Ovary (tissue), 7 donors: ENCODE measurements at regions not wholly inside any gene's neighbourhood (a gene's known extent, or its start where the extent isn't known, plus 50 kb on each side); places are given as distances from the start of the nearest gene placed in this dataset.

Experiments
- DNase-seq, 5 donors: peaks; one replicate each; pipeline ENCODE4 v3.0.0-alpha.2; 2019 to 2020
- H3K27ac ChIP-seq, 2 donors: fragments of 200-600 bp; one replicate each; pipeline versions ENCODE4 v1.5.1 to v1.8.0; 2019 to 2022
- H3K27me3 ChIP-seq: fragments of 200-600 bp; one replicate; pipeline ENCODE4 v1.8.0; 2022
- H3K36me3 ChIP-seq: fragments of 200-600 bp; sonication (generic); one replicate; pipeline ENCODE4 v1.5.1; 2019
- H3K4me1 ChIP-seq: one replicate; pipeline ENCODE4 v1.8.1; 2013; ENCODE audit warnings: mild to moderate bottlenecking, moderate library complexity; ENCODE audit not compliant: insufficient read depth
- H3K4me3 ChIP-seq: fragments of 200-600 bp; sonication (generic); one replicate; pipeline ENCODE4 v1.5.1; 2017
- H3K9me3 ChIP-seq, 2 donors: fragments of 200-600 bp in 1 of 2; sonication (generic) in 1 of 2; one replicate each; pipeline versions ENCODE4 v1.5.1 to v1.8.1; 2013 to 2019; ENCODE audit warnings: mild to moderate bottlenecking in 1 of 2, moderate library complexity in 1 of 2
- CTCF ChIP-seq, 3 donors: fragments of 450-650 bp in 2 of 3; fragments of 200-600 bp in 1 of 3; IDR thresholded peaks; one replicate each; pipeline versions ENCODE4 v1.5.1 to v1.8.0; 2016 to 2022; ENCODE audit warnings: antibody characterized with exemption in 3 of 3, mild to moderate bottlenecking in 1 of 3
- EP300 ChIP-seq: sonication (generic); formaldehyde crosslinking; IDR thresholded peaks from one replicate; pipeline ENCODE4 v1.6.1; 2017; ENCODE audit warnings: antibody characterized with exemption
- POLR2A ChIP-seq: fragments of 450-650 bp; IDR thresholded peaks from one replicate; pipeline ENCODE4 v1.6.1; 2017; ENCODE audit warnings: antibody characterized with exemption, mild to moderate bottlenecking, moderate library complexity
- WGBS, 3 donors: extraction: QIAGEN DNeasy Blood & Tissue Kit in 1 of 3; methylation state at CpG; one replicate each; pipeline versions ENCODE4 v1.1.5 to v1.1.7; 2013 to 2017; 5-methylcytosine and 5-hydroxymethylcytosine counted together
- intact Hi-C, 4 donors: fragments of 100-400 bp; cut with DNase I; formaldehyde crosslinking; loops; one replicate each; pipeline versions ENCODE4 v1.11.0 to v1.15.1; 2022 to 2023
- donor health status: DM: no; HTN: no; CAD: no; lungs with moderate emphysema.
- donor health status: DM: no; HTN: no; CAD: no.
- donor health status: Bipolar disorder and iron deficiency.
- donor health status: DM: no; HTN: no; CAD: no.
- donor health status: DM: yes; HTN: yes; CAD: no.

DNA sequence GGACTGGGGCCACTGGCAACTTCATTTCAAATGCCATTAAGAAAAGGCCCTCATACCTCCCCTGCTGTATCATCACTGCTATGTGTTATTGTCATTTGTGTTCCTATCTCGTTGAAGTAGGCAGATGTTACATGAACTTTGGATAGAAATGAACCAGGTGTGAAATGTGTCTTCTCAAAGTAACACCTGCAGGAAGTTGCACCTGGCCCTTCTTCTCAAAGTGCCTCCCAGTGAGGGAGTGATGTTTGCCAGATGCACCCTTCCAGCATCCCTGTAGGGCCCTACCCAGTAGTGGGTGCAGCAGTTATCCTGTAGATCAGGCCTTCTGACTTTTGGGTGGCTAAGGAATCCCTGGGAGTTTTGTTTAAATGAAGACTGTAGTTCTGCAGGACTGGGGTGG, 197.7 kb upstream of the CTNNB1 start:
- H3K4me1 ChIP-seq: no peaks in the 10 kb centered on the region
- DNase-seq: no peak
- WGBS, 3 donors: 52 to 84% (median 75%) methylated on average over 1 of the region's 1 CpG
- no peak overlapping the region for H3K4me3 ChIP-seq
- H3K27ac ChIP-seq: no peak overlapping the region
- H3K36me3 ChIP-seq: no peaks in the 10 kb centered on the region
- no peaks in the 10 kb centered on the region for H3K9me3 ChIP-seq
- H3K27me3 ChIP-seq: no peaks in the 10 kb centered on the region
- no peak for TF ChIP-seq CTCF (IDR thresholded peaks at IDR 0.05)
- TF ChIP-seq EP300: no peak
- no peak for TF ChIP-seq POLR2A
- intact Hi-C loops: no loop called here

DNA sequence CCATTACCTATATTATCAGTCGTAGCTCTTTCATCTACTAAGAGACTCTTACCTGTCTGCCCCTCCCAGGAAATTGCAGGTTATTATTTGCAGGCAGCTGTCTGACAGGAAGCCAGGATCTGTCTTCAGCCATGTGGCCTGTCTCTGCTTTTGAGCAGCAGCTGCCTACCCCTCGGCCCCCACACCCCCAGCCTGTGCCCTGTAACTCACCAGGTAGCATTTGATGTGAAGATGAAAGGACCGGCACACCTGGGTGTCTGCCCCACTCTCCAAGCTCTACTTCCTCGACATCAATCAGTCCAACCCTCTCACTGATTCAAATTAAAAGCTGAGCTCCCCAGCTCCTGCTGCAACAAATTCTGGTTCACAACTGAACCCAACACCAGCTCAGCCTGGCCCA, 197.2 kb upstream of the CTNNB1 start:
- no peak overlapping the region for H3K4me3 ChIP-seq
- intact Hi-C loops: no loop called here
- H3K36me3 ChIP-seq: no peaks in the 10 kb centered on the region
- H3K9me3 ChIP-seq: no peaks in the 10 kb centered on the region
- H3K4me1 ChIP-seq: no peaks in the 10 kb centered on the region
- no peak overlapping the region for H3K27ac ChIP-seq
- TF ChIP-seq POLR2A (no peak), EP300 (no peak), CTCF (IDR thresholded peaks at IDR 0.05) (no peak)
- no peaks in the 10 kb centered on the region for H3K27me3 ChIP-seq
- DNase-seq: no peak
- WGBS, 3 donors: 68 to 75% (median 71%) methylated on average over 4 of the region's 4 CpGs

DNA sequence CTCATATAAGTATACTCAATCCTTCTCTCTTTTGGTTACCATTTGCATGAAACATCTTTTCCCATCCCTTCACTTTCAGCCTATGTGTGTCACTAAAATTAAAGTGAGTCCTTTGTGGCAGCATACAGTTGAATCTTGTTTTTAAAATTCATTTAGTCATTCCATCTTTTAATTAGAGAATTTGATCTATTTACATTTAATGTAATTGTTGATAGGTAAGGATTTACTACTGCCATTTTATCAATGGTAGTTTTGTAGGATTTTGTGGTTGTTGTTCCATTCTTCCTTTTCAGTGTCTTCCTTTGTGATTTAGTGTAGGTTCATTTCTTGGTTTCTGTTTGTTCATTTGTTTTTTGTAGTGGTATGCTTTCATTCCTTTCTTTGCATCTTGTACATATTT, 191.9 kb upstream of the CTNNB1 start:
- no peak for TF ChIP-seq EP300
- TF ChIP-seq POLR2A: no peak

GRCh38 chr3:41011854-41012253, 187.5 kb upstream of the CTNNB1 start:
- TF ChIP-seq CTCF (IDR thresholded peaks at IDR 0.05) (no peak), EP300 (no peak), POLR2A (no peak)
- Histone ChIP-seq H3K27me3 (no peaks in the 10 kb centered on the region), H3K4me3 (no peak overlapping the region), H3K36me3 (no peaks in the 10 kb centered on the region), H3K27ac (no peak overlapping the region), H3K4me1 (no peaks in the 10 kb centered on the region), H3K9me3 (no peaks in the 10 kb centered on the region)
- intact Hi-C loops: no loop called here
- no peak for DNase-seq
- WGBS, 3 donors: 30 to 40% (median 32%) methylated on average over 2 of the region's 2 CpGs

More for the DNA sequence above, 191.9 kb upstream of the CTNNB1 start:
- DNase-seq: no peak
- Histone ChIP-seq H3K27ac (no peak overlapping the region), H3K9me3 (no peaks in the 10 kb centered on the region), H3K4me1 (no peaks in the 10 kb centered on the region), H3K36me3 (no peaks in the 10 kb centered on the region), H3K27me3 (no peaks in the 10 kb centered on the region), H3K4me3 (no peak overlapping the region)
- intact Hi-C loops: no loop called here

- intact Hi-C loops: no loop called here
- Histone ChIP-seq H3K4me3 (no peak overlapping the region), H3K36me3 (no peaks in the 10 kb centered on the region), H3K27me3 (no peaks in the 10 kb centered on the region), H3K4me1 (no peaks in the 10 kb centered on the region), H3K27ac (no peak overlapping the region), H3K9me3 (no peaks in the 10 kb centered on the region)
- no peak for DNase-seq
- TF ChIP-seq CTCF (IDR thresholded peaks at IDR 0.05) (no peak), EP300 (no peak), POLR2A (no peak)
- WGBS, 3 donors: 92 to 97% (median 95%) methylated on average over 2 of the region's 2 CpGs
Observed at GRCh38 chr3:41018855-41019254, 180.4 kb upstream of the CTNNB1 start.
